HG03097 (cell line): ENCODE measurements at regions not wholly inside any gene's neighbourhood (a gene's known extent, or its start where the extent isn't known, plus 50 kb on each side); places are given as distances from the start of the nearest gene placed in this dataset.
A peak's percentile ranks its signal among the peaks of the same experiment; 100 is the strongest.

Experiments
- ATAC-seq: cut with Tn5 transposase; IDR thresholded peaks from one replicate; pipeline ENCODE4 v1.9.1; 2021; ENCODE audit not compliant: unreplicated experiment, low FRiP score

DNA sequence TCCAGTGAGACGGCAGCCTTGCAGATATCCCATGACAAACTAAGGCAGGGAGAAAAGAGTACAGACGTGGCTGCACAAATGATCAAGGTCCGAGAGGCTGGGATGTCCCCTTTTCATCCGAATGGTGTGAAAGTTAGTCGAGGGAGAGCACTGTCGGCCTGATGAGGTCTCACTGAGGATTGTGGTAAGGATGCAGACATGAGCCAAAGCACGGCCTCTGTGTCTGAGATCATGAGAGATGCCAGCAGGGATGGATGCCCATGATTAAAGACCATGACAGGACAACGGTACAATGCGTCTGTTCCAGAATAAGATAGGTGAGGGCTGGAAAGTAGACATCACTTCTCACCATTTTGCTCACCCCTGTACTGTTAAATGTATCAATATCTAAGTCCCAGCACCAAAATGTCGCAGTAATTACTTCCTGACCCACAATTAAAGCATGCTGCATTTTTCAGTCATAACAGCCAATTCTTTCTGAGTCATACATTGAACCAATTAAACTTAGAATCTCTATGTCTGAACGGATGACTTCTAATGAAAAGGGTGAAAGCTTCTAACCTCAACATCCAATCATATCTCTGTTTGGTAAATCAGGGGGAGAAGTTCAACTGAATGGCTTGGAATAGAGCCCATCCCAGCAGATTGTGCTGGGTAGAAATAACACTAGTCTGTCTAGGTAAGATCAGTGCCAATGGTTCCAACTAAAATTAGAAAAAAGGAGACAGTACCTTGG is 249.6 kb upstream of the SOX5 start:
- ATAC-seq: no peak

DNA sequence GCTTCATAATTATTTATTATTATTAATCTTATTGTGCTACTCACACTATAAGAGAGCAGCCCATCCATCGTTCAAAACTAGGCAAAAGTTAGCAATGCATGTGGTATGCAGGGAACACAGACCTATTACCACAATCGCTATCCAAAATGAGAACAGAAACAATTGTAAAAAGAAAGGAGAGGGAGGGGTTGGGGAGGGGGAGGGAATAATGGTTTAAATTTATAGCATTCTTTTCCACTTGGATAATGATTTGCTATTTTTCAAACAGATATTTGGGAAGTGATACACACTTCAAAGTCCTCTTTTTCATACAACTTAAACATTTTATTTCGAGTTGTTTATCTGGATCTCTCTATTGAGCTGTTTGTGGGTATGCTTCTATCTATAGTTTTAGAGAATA is 248.6 kb upstream of the SOX5 start:
- no peak for ATAC-seq

DNA sequence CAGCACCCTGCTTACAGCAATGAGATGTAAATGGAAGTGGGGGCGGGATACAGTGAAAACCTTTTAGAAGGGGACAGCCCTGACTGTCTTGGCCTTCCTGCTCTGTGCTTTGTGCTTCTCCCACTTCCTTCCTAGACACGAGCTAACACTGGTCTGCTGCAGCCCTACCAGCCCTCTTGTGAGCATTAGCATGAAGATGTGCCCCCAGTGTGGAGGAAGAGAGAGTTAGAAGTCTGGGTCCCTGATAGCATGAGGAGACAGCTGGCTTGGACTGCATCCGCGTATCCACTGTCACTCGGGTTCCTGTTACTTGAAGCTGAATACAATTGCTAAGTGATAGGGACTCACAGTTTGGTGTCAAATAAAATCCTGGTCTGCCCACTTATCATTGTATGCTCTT is 248.1 kb upstream of the SOX5 start:
- ATAC-seq: no peak

DNA sequence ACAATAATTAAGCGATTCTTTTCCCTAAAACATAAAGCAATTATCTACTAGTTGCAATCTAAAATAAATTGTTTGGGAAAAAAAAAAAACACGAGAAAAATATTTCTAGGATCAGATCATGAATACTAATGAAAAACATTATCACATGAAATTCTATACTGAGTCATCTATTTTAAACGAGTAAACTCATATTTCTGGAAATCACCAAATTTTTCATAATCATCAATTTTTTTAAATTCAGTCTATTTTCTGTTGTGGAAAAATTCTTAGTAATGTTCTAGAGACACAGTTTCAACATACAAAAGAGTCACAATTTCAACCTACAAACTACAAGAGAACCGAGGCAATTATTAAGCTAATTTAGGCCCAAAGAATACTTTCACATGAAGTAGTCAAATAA is 245.6 kb upstream of the SOX5 start:
- ATAC-seq: no peak

DNA sequence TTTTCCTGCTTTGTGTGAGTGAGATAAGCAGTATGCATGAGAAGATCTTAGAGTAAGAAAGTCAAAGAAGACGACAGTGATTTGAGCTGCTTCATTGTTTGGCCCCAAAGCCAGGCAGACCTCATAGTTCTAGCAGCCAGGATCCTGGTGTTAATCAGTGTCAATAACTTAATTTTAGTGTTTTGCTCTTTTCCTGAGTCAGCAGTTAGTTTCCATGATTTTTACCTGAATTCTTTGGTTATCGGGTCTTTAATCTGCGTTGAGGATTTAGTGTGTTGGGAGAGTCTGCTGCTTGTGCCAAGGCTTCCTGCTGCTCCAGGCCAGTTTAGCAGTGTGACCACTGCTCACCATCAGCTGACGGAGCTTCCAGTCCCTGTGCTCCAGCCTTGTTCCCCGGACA is 241.6 kb upstream of the SOX5 start:
- ATAC-seq: no peak

DNA sequence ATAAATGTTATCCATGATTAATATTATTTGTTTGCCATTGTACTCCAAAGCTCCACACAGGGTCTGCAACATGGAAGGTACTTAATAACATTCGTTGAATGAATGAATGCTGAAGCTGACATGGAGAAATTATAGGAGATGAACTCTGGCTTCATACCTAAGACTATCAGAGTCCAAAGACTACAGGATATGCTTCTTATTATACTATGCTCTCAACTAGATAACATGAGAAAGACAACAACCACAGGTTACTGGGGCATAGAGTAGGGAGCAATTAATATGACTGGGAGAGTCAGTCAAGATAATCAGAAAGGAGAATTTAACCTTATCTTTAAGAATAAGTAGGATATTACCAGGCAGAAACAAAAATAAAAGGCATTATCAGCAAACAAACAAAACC is 236.3 kb upstream of the SOX5 start:
- ATAC-seq: no peak

DNA sequence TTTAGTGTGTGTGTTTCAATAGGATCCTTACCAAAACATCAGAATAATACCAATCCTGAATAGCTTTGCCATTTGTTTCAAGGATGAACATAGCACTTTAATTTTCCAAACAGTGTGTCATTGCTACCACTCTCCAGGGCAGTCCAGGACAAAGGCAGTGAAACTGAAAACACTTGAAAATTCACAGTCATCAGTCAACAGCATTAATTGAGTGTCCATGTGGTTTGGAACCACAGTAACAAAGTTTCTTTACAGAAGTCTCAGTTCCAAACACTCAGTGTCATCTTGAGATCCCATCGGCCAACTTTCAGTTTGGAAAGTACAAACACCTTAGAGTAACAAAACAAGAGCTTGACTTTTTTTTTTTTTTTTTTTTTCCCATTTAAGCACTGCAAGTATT is 228.4 kb upstream of the SOX5 start:
- ATAC-seq: peak; percentile 82

DNA sequence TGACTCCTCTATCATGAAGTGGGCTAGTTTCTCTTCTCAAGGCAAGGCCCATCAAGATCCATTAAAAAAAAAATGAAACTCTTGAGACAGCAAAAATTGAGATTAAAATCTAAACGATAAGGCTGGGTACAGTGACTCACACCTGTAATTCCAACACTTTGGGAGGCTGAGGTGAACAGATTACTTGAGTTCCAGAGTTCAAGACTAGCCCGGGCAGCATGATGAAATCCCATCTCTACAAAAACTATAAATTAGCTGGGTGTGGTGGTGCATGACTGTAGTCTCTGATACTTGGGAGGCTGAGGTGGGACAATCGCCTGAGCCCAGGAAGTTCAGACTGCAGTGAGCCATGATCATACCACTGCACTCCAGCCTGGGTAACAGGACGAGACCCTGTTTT is 226.5 kb upstream of the SOX5 start:
- ATAC-seq: no peak

DNA sequence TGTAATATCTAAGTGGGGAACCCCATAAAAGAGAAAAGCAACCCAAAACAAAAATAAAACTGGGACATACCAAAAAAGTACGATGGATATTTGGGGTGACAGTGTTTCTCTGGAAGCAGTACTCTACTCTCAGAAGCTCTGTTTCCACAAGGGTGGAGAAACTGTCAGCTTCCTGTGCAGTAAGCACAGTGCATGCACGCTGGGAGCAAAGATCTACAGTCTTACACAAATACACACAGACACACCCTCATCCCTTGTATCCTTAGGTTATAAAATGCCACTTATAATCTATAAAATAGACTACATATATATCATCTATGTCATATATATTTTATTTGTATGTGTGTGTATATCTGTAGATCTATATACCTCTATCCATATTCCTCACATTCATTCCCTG is 225.8 kb upstream of the SOX5 start:
- no peak for ATAC-seq

DNA sequence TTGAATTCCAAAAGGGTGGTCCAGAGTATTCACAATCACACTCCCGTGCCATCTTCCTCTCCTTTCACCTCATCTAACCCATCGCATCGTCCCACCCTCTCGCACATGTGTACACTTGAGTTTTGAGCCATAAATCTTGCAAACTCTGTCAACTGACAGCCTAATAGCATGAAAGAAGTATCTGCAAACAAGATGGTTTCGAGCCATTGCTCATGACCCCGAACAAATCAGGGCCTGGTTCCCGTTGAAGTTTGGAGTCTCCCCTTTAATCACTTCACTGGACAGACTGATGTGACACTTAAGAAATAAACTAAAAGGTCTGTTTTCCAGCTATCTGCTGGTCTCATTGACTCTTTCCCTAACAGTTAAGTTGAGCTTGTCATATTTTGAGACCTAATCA is 223.6 kb upstream of the SOX5 start:
- ATAC-seq: no peak

DNA sequence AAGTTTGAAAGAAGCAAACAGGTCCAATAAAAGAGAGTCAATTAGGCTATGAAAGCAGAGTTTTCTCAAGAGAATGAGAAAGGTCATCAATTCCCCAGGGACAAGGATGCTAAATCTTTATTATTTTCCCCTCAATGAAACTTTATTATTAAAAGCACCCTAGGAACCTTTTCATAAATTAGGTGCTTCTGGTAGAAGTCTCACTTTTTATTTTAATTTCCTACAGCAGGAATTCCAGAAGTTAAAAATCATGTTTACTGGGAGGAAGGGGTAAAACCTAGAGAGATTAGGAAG is 223.2 kb upstream of the SOX5 start:
- no peak for ATAC-seq

DNA sequence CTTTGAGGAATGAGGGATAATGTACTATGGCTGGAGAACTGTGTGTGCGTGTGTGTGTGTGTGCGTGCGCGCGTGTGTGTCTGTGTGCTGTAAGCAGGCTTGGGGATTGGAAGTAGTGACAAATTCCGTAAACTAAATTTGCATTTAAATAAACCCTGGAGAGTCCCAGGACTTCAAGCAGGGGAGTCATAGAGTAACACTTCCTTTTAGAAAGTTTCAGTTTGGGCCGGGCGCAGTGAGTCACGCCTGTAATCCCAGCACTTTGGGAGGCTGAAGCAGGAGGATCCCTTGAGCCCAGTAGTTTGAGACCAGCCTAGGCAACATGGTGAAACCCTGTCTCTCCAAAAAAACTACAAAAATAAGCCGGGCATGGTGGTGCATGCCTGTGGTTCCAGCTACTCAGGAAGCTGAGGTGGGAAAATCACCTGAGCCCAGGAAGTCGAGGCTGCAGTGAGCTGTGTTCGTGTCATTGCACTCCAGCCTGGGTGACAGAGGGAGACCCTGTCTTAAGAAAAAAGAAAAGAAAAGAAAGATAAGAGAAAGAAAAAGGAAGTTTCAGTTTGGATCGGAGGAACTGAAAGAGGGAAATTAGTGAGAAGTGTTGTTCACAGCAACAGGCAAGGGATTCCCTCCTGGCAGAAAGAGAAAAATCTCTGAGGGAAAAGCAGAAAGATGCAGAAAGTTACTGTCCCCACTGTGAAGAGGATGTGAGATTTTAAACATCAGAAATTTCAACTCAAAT is 222.7 kb upstream of the SOX5 start:
- peak; percentile 68 for ATAC-seq

DNA sequence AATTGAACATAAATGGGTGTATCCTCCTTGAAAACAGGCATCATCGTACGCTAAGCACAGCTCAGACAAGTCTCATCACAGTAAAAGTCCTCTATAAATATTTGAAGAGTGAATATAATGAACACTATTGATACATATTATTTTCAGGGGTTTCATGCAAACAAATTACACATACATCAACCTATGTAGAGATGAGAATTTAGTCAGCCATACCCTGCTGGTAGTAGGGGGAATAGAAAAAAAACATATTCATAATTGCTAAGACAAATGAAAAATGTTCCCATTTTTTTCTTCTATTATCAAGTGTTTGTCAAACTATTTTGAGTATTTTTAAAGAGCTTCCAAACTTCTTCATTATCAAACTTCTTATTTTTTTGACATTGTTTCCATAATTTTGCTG is 205.6 kb upstream of the SOX5 start:
- ATAC-seq: no peak

DNA sequence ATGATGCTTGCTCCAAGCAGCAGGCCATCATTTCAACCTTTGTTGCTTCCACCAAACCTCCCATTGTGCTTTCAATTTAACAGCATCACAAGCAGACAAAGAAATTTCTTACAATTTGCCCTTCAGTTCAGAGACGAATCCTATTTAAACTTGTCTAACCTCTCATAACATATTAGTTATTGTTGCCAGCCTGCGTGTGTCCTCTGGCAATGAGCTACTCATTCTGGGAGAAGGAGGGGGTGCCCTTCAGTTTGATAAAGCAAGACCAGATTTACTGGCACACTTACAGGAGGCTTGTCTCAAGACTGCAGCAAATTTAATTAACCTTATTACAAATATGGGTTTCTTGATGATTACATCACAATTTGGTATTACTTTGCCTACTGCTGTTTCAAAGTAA is 203.6 kb upstream of the SOX5 start:
- no peak for ATAC-seq

DNA sequence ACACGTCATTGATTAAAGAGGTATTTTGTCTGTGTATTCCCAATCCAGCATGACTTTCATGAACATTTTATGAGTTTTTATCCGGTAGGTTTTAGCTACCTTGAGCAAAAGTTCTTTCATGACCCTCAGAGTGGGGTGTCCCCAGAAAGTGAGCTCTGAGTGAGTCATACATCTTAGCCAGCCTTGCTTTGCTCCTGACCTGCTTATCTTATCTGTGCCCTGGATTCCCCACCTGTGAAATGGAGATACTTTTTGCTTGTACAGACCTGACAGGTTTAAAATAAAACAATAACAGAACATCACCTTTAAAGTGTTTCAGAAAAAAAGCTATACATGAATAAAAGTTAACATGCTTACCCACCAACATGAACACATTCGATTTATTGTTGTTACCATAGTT is 202.8 kb upstream of the SOX5 start:
- no peak for ATAC-seq

DNA sequence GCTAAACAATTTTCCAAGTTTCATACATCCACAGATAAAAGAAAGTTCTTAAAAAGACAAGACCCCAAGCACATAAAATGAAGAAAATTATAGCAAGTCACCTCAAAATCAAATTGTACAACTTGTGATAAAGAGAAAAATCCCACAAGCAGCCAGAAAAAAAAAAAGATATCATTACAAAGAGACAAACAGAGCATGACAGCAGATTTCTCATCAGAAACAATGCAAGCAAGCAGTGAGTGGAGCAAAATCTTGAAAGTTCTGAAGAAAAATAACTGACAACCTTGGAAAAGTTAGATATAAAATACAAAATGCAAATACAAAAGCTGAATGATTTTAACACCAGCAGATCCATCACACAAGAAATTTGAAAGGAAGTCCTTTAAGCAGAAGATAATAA is 194.5 kb upstream of the SOX5 start:
- ATAC-seq: no peak

DNA sequence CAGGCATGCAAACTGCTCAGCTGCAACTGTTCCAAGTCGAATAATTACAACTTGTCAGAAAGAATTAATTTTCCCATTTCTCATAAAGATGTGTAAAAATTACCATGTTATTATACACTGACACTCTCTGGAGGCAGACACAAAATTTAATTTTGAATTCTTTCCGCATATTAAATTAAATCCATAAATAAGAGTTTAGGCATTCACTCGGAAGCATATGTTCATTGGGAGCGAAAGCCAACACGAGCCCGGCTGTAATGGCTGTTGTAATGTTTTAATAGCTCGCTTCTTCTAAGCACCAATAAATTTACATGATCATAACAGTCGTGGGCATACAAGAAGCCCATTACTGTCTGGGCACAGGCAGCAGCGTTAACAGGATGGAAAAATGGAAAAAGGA is 189.6 kb upstream of the SOX5 start:
- ATAC-seq: no peak

DNA sequence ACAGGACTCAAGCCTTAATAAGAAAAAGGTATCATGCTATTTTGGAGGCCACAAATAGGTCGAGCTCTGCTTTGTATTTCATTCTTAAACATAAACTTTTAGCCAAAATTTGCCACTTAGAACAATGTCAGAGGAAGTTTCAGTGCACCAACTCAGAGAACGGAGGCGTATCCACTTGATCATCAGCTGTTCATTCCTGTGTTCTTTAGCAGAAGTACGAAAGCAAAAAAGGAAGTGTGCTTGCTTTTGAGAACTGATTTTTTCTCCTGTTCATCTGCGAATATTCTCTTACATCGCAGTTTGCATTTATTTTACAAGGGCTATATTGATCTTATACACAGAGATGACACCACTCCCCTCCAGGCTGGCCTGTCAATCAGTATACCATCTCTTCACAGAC is 188.6 kb upstream of the SOX5 start:
- no peak for ATAC-seq

DNA sequence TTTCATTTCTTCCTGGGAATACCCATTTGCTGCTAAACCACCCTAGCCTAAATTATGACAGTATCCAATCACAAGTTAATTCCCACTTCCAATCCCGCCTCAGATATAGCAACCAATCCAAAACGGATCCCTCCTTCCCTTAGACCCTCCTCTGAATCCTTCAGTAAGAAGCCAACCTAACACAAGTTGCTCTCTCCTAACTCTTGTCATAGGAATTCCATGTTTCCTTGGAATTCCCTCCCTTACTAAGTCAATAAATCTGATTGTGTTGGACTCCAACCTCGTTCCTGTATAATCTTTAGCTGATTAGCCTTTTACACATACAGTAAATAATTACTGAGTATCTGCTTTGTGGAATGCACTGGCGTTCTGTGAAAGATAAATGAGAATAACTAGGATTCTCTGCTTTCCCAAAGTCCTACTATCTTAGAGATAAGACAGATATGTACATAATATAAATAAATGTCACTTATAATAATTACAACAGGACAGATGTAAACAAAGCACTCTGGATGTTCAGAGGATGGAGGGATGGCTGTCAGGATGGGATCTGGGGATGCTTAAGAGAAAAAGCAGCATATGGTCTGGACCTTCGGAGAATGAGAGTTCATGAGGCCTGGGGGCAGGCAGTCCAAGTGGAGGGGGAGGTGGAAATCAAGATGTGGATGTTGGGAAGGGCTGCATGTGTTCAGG is 185.8 kb upstream of the SOX5 start:
- no peak for ATAC-seq

DNA sequence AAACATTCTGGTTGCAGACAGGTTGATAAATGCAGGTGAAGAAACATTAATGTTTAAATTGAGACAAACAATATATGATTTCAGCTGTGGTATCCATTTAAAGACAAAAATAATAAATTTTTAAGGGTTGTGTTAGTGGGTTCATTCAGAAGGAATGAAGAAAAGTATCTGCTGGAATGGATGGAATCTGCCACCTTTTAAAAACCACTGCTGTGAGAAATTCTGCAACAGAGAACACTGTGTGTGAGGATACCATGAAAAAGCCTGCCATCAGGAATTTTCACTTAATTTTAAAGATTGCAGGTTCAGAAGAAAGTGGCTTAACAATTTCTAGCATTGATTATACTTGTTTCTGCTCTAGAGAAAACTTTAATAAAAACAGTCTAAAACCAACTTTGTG is 184.6 kb upstream of the SOX5 start:
- no peak for ATAC-seq

DNA sequence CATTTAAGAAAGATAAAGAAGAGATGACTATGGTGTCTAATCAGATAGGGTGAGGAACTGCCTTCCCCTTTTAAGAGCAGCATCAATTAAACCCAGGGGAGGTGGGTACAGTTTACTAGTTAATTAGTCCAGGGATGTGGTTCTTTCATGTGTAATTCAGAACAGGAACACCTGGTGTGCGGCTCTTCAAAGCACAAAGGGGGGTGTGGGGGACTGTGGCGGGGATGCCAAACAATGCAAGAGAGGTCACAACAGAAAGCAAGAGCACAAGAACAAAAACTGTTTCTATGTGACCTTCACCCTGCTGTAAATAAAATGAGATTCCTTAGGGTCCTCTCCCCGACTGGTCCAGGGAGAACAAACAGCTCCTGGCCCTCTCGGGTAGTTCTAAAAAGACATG is 183.9 kb upstream of the SOX5 start:
- ATAC-seq: no peak
